IPS-NIHi7 (cell line): ENCODE measurements at regions not wholly inside any gene's neighbourhood (a gene's known extent, or its start where the extent isn't known, plus 50 kb on each side); places are given as distances from the start of the nearest gene placed in this dataset.
A peak's percentile ranks its signal among the peaks of the same experiment; 100 is the strongest.
"Not testable (repeated sequence)": the region's sequence is repeated elsewhere in the genome, so short reads cannot be mapped to it uniquely, and the experiment has no call there.

Experiments used
- DNase-seq: peaks from one replicate; pipeline ENCODE4 v3.0.0; 2012; ENCODE audit warnings: mixed read lengths; ENCODE audit errors: extremely low spot score

DNA sequence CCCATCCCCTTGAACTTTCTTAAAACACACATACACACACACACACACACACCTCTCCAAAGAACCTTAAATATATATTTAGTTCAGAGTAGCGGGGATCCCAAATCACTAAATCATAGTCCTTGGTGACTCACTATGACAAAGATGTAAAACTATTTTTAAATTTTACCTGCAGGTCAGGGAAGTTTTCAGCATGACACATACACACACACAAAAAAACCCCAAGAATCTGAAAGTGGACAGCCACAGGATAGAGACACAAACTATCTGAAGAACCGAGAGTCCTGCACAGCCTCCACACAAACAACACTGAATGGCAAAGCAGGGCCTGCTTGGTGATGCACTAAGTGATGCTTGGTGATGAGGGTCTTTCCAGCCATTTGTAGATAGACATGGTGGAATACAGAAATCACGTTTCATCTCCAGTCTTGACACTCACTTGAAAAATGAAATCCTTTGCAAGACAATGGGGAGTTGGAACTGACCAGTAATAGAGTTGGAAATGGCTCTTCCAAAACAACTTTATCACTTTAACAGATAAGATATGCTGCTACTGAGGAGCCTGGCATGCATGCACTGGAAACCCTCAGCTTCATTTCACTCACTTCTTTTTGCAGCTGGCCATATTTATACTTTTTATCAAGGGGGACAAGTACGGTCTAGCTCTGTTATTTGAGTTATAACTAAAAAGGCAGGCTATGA lies 307.3 kb downstream of the RAPGEF2 start:
- no peak for DNase-seq

DNA sequence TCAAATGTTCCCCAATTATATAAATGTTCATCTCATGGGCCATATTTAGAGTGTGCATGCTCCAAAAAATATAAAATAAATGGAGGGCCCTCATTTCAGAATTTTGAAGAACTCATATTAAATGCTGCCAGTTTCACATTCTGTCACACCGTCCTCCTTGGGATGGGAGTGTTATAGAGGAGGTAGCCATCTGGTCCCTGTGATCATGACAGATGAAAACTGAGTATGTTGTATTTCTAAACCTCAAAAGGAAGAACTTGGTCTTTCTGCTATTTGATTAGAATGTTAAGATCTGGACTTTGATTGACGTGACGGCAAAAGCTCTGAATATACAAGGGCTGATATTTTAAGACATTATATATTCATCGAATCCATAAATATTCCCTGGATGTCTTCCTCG lies 308.0 kb downstream of the RAPGEF2 start:
- DNase-seq: no peak

DNA sequence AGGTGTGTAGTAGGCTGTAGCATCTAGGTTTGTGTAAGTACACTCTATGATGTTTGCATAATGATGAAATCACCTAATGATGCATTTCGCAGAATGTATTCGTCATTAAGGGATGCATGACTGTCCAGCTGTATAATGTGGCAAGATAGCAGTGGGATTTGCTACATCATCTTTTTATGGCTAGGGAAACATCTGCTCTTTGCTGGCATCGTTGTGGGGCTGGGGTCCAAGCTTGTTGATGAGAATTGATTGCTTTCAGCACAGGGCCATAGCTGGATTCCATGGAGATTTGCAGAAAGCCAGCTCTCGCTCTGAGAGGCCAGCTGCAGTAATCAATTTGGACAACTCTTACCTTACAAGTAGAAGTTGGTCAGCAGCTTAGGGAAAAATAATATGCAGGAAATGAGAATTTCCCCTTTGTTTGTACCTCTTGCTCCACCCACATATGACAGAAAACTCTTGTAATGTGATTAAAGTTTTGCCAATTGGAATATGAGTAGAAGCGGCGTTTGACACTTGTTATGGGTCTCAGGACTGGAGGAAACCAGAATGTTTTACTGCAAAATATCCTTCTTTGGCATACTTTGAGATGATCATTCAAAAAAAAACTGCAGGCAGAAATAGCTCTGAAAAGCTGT lies 310.5 kb downstream of the RAPGEF2 start:
- DNase-seq: no peak

DNA sequence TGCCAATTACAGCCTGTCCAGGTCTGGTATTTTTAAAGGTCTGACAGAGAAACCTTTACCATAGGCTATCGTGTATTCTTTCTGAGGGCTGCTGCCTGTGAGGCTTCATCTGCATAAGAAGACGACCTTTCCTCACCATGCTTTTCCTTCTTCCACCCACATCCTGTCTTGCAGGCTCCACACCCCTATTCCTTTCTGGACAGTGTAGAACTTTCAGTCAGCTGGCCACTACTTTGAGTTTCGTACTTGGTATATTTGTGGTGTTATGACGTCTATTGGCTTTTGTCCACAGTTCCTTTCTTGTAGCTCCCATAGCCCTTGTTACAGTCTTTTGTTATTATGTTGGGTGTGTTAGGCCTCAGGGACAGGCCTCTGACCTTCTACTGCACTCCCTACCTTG lies 311.4 kb downstream of the RAPGEF2 start:
- DNase-seq: no peak

DNA sequence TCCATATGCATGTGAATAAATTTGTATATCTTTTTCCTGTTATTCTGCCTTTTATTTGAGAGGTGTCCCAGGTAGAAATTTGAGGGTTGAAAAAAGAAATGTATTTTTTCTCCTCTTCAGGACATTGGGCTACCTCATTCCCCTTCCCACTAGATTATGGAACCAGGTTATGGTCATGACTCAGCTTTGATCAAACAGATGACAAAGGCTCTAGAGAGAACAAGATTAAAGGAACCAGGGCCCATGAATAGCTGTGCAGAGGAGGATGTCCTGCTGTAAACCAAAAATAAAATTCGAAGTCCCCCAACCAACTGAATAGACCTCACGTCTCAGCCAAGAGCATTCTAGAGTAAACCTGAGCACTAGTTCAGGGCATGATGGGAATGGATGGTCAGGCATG lies 313.2 kb downstream of the RAPGEF2 start:
- DNase-seq: no peak

DNA sequence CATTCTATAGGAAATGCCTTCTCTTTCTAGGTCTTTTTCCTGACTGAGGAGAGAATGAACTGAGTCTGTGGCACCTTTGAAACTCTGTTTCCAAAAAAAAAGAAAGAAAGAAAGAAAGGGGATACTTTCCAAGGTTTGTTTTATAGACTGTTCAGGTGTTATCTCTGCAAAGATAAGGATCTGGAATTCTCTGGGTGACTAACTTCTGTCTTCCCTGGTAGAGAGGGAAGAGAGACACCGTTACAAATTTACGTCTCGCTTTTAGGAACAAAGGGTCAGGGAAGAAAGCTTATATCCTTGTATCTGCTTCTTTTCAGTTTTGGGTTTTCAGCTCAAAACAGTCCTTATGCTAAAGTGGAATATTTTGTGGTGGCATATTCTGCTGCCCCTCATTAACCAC lies 314.1 kb downstream of the RAPGEF2 start:
- DNase-seq: no peak

DNA sequence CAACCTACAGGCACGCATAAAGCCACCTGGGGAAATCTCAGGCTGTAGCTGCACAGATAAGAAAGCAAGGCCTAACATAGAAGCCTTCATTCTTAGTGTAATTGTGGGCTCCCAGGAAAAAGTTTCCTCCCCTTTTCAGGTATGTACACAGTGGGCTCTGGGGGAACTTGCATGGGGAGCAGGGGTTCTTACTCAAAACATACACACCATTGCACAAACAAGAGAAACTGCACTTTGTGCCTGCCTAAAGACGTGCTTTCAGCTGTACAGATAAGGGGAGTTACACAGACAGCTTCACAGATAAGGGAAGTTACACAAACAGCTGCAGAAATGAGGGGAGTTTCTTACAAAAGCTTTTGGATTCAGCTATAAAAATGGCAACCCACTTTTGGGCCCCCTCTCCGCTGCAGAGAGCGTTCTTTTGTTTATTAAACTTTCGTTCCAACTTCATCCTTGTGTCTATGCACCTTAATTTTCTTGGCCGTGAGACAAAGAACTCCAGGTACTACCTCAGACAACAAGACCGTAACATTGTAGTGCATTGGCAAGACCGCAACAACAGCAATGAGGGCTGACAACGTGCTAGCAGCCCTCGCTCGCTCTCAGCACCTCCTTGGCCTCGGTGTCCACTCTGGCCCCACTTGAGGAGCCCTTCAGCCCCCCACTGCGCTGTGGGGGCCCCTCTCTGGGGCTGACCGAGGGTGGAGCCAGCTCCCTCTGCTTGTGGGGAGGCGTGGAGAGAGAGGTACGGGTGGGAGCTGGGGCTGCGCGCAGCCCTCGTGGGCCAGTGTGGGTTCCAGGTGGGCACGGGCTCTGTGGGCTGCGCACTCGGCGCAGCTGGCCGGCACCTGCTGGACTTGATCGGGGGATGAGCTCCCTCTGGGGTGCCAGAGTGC lies 317.5 kb downstream of the RAPGEF2 start:
- no peak for DNase-seq

DNA sequence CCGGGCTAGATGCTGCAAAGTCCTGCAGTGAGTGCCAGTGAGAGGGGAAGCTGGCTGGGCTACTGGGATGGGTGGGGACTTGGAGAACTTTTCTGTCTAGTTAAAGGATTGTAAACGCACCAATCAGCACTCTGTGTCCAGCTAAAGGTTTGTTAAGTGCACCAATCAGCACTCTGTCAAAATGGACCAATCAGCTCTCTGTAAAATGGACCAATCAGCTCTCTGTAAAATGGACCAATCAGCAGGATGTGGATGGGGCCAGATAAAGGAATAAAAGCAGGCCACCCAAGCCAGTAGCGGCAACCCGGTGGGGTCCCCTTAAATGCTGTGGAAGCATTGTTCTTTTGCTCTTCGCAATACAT lies 318.2 kb downstream of the RAPGEF2 start:
- not testable (repeated sequence) for DNase-seq

DNA sequence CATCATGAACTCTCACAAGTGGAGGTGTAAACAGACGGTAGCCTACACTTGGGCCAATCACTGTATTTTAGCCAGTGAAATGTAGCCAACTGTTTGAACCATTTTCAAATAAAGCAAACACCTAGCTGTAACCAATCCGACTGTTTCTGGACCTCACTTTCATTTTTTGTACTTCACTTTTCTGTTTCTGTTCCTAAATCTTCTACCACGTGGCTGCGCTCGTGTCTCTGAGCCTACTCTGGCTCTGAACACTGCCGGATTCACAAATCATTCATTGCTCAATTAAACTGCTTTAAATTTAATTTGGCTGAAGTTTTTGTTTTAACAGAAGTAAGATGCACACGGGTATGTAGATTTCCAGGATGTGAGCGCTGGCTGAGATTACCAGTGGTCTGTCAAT lies 319.1 kb downstream of the RAPGEF2 start:
- no peak for DNase-seq

DNA sequence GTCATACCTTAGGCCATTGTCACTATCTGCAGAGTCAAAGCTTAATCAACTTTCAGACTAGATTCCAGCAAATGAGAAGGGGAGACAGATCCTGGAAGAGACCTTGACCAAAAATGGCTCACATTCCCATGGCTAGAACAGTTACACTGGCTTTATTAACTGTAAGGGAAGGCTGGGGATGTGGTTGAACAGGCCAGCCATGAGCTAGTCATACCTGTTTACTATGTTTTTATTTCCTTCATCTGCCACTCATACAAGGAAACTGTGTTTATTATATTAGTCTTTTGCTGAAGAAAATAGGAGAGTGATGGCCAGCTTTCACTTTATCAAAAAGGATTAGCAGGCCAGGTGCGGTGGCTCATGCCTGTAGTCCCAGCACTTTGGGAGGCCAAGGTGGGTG lies 319.7 kb downstream of the RAPGEF2 start:
- no peak for DNase-seq

DNA sequence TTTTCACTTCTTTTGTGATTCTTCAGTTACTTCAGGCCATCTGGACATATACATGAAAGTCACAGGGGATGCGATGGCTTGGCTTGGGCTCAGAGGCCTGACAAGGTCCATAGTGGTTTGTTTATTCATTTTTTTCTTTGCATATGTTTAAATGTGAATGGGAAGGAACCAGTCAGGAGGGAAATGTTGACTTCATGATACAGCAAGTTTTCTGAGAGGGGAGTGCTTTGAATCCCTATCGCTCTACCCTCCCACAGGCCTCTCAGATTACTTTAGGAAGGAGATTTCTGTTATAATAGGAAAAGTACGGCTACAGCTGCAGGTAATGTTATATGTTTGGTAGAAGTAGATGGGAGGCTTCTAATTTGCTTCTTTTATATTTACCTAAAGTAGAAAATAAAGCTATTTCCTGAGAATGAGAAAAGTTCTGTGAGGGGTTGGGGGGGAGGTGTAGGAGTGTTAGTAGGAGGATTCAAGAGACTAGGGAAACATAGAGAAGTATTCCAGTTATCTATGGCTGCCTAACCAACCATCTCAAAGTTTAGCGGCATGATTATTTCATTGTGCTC lies 322.9 kb downstream of the RAPGEF2 start:
- peak; percentile 34 for DNase-seq

DNA sequence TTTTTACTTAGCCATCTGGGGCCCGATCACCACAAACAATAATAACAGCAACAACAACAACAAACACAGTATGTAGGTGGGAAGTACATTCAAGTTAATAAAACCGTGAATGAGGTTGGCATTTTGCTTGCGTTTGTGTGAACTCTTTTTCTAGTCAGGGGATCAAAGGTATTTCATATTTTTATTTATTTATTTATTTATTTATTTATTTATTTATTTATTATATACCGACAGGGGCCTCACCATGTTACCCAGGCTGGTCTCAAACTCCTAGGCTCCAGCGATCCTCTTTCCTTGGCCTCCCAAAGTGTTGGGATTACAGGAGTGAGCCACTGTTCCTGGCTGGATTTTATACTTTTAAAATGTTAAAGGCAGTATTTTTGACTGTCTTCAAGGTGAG lies 325.4 kb downstream of the RAPGEF2 start:
- DNase-seq: no peak

DNA sequence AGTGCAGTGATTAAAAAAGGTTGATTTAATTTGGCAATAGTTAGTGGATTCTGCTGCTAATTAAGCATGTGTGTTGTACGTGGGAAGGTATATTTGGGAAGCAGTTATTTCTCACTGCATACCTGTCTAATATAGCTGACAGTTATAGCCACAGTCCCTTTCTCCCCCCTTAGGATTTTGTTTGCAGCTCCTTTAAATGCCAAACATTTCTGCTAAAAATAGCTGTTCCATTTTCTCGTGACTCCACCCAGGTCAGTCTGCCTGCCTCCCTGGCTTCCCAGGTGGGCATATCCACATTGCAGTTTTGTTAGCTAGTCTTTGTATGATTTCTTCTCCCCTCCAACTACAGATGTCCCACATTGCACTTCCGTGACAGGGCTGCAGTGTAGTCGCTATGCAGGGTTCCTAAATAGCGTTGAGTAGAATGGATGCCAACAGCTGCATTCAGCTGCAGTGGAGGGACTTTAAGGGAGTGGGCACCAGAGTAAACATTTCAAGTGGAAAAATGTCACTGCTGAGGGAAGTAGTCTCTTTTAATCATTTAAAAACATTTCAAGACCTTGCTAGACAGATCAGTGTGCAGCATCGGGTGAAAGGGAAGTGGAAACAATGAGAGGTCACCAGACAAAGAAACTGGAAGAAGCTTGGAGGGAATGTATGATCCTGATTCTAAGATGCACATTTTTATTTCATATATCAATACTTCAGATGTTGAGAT lies 326.3 kb downstream of the RAPGEF2 start:
- no peak for DNase-seq

DNA sequence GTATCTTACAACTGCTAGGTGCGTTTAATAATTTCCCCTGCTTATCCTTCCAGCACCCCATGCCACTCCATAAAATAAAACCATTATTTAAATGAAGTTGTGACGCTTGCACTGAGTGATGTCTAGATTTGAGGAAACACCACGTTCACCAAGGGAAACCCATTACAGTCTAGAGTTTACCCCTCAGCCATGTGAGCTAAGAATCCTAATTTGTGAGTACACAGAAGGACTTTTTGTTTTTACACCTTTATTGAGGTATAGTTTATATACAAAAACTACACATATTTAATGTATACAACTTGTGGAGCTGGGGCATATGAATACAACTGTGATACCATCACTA lies 326.8 kb downstream of the RAPGEF2 start:
- DNase-seq: no peak

DNA sequence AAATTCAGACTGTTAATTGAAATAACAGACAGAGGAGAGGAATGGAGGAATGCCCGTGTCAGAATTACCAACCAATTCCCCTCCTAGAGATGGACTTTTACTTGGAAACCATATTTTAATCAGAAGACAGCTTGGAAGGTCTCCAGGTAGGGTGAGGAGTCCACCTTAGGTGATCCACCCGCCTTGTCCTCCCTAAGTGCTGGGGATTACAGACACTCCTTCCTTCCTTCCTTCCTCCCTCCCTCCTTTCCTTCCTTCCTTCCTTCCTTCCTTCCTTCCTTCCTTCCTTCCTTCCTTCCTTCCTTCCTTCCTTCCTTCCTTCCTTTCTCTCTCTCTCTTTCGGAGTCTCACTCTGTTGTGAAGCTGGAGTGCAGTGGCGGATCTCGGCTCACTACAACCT lies 328.0 kb downstream of the RAPGEF2 start:
- no peak for DNase-seq

DNA sequence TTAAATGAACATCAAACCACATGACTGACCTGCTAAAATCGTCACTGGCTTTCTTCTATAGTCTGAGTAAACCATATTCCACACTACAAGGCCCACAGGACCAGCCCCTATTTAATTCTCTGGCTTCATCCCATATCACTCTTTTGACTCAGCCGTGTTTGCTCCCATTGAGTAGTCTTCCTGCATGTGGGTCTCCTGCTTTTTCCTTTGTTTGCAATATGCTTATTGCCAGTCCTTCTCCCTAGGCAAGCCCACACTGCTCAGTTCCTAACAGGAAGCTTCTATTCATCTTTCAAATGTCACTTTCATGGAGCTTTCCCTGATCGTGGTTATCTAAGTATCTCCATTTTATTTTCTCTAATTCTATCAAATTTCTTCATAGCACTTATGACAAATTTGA lies 329.6 kb downstream of the RAPGEF2 start:
- DNase-seq: no peak

DNA sequence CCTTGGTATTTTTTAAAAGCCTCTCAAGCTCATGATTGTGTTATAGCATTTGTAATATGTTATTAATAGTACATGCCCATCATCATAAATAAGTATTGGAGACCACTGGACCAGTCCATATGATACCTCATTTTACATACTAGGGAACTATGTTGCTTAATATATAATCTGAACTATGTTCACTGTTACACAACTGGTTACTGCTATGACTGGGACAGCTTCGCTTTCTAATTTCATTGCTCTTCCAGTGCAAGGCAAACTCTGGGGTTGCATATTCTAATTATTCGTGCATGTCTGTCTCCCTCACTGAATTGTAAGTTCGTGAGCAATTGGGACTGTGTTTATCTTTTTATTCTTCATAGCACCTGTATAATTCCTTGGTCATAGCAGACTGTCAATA lies 330.5 kb downstream of the RAPGEF2 start:
- DNase-seq: no peak

DNA sequence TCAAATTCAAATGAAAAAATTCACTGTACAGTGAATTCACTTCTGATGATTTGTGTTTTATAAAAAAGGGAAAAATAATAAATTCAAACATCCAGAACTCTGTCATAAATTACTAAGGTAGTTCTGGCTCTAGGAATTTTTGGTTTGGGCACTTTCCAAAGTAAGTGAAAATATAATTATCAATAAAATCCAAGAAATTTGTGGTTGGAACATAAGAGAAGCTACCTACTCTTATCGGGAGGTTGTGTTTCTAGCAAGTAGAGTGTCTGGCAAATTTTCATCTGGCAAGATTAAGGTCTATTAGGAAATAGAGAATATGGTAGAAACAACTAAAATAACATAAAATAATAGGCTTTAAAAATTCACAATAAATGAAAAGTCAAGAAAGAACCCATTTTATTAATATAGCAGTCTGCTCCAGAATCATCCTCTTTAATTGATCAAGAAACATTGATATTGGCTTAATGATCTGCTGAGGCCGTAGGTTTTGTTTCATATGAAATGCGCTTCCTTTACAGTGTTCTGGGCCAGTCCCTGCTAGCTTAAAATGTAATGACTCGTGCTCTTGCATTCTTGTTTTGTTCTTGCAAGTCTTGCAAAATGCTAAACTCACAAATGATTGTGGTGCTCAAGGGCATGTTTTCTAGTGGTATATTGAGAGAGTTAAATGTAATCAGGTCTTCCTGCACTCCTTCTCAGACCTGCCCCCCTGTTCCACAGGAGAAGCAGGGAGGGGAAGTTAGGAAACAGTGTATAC lies 331.4 kb downstream of the RAPGEF2 start:
- DNase-seq: no peak

DNA sequence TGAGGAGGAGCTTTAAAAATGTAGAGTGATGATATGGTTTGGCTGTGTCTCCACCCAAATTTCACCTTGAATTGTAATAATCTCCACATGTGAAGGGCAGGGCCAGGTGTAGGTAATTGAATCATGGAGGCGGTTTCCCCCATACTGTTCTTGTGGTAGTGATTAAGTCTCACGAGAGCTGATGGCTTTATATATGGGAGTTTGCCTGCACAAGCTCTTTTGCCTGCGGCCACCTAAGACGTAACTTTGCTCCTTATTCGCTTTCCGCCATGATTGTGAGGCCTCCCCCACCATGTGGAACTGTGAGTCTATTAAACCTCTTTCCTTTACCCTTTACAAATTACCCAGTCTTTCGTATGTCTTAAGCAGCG lies 332.0 kb downstream of the RAPGEF2 start:
- no peak for DNase-seq

DNA sequence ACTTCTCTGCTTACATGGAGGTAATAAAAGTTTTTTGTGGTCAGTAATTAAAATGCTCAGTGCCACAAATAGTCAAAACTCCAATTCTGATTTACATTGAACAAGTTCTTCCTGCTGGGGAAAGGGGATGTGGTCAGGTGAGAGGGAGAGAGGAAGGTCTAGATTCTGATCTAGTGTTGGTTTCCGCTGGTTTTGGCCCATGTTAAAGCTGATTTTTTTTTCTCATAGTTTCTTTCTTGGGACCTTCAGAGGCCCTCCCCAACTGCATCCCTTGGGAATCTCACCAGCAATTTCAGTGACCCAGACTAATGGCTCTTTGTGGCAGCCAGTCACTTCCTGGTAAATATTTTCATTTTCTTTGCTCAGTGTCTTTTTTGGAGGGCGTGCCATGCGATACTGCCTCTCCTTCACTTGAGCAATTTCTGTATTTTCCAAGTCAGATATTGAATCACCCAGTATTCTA lies 332.7 kb downstream of the RAPGEF2 start:
- DNase-seq: no peak

DNA sequence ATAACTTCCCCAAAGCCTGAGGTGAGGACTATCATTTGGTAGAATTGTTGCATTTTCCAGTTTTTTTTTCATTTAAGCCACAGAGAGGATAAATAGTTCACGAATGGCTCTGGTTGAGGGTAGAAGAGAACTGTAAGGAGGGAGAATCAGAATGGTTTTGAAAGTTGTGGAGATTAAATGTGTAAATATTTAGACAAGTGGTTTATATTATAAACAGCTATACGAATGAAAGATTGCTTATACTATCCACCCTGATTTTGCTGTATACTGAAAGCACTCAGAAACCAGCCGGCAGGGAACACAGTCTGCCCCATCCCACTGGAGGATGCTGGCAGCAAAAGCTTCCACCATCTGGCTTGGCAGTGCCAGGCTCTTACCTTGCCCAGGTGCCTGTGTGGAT lies 341.1 kb downstream of the RAPGEF2 start:
- no peak for DNase-seq
